K562 (cell line): ENCODE measurements at regions not wholly inside any gene's neighbourhood (a gene's known extent, or its start where the extent isn't known, plus 50 kb on each side); places are given as distances from the start of the nearest gene placed in this dataset.

ENCODE experiments used
- CTCF ChIP-seq, 3 experiments: IDR thresholded peaks in 2 of 3; conservative IDR thresholded peaks in 1 of 3; 2 replicates each; pipeline ENCODE4 v1.5.1; 2011 to 2012; ENCODE audit warnings: low read length in 3 of 3, mild to moderate bottlenecking in 3 of 3, control low read depth in 2 of 3, improper control_type of control experiment in 1 of 3, inconsistent platforms in 1 of 3, low read depth in 1 of 3, mixed read lengths in 1 of 3, moderate library complexity in 1 of 3; ENCODE audit not compliant: insufficient read depth in 2 of 3
- KAT8 ChIP-seq: fragments of 450-650 bp; IDR thresholded peaks from 2 replicates; pipeline ENCODE4 v1.6.1; 2016; ENCODE audit warnings: low read depth, mild to moderate bottlenecking
- MAX ChIP-seq: sonication (generic); formaldehyde crosslinking; IDR thresholded peaks from 2 replicates; pipeline ENCODE4 v1.9.0; 2022; ENCODE audit warnings: mild to moderate bottlenecking, missing genetic modification reagents
- MBD1 ChIP-seq: fragments of 250-450 bp; sonication (Bioruptor Pico); IDR thresholded peaks from 2 replicates; pipeline ENCODE4 v1.8.0; 2022; ENCODE audit warnings: inconsistent platforms
- PKNOX1 ChIP-seq: fragments of 450-650 bp; IDR thresholded peaks from 2 replicates; pipeline ENCODE4 v1.6.1; 2016
- POLR2A ChIP-seq: fragments of 450-650 bp; conservative IDR thresholded peaks from 2 replicates; pipeline ENCODE4 v1.6.1; 2016
- ZNF347 ChIP-seq: fragments of 450-650 bp; formaldehyde crosslinking; IDR thresholded peaks from 2 replicates; pipeline ENCODE4 v1.4.0; 2020; ENCODE audit warnings: low read depth, mild to moderate bottlenecking, moderate library complexity
- ZNF41 ChIP-seq: fragments of 250-450 bp; sonication (Bioruptor Pico); conservative IDR thresholded peaks from 2 replicates; pipeline ENCODE4 v1.4.0; 2020; ENCODE audit warnings: mild to moderate bottlenecking

- TF ChIP-seq ZNF41 (CRISPR knock-in tag) = no peak
- no peak for TF ChIP-seq POLR2A
- TF ChIP-seq KAT8 = no peak
- TF ChIP-seq CTCF (IDR thresholded peaks at IDR 0.05 in 2 of 3, conservative IDR thresholded peaks at IDR 0.05 in 1 of 3; ENCODE audit: insufficient read depth in 2 of 3, low read depth in 1 of 3, low read length in 3 of 3) = no peak
- TF ChIP-seq MBD1 = no peak
- no peak for TF ChIP-seq MAX (CRISPR knock-in tag)
- no peak for TF ChIP-seq PKNOX1
- no peak for TF ChIP-seq ZNF347 (CRISPR knock-in tag)
Measured at GRCh38 chr17:22435231-22435974, 743.1 kb downstream of the KCNJ18 start.
